HepG2 (cell line): ENCODE measurements at regions not wholly inside any gene's neighbourhood (a gene's known extent, or its start where the extent isn't known, plus 50 kb on each side); places are given as distances from the start of the nearest gene placed in this dataset.

Experiments used
- EP300 ChIP-seq, 3 experiments: sonication (generic) in 1 of 3; formaldehyde crosslinking in 1 of 3; IDR thresholded peaks; 2 replicates each; pipeline versions ENCODE4 v1.5.1 to v1.6.1; 2011 to 2020; ENCODE audit warnings: low read depth in 2 of 3, low read length in 2 of 3, borderline replicate concordance in 1 of 3, improper control_type of control experiment in 1 of 3, mild to moderate bottlenecking in 1 of 3, missing genetic modification reagents in 1 of 3, moderate library complexity in 1 of 3
- ERF ChIP-seq: IDR thresholded peaks from 2 replicates; pipeline ENCODE4 v1.6.1; 2018; ENCODE audit warnings: missing biosample characterization, missing genetic modification reagents
- FOXK2 ChIP-seq: fragments of 450-650 bp; IDR thresholded peaks from 2 replicates; pipeline ENCODE4 v1.6.1; 2016
- NR2F2 ChIP-seq: IDR thresholded peaks from 2 replicates; pipeline ENCODE4 v1.6.1; 2012; ENCODE audit warnings: low read depth, inconsistent platforms, borderline replicate concordance
- PHF20 ChIP-seq: sonication (generic); formaldehyde crosslinking; IDR thresholded peaks from 2 replicates; pipeline ENCODE4 v1.5.0; 2020; ENCODE audit warnings: mild to moderate bottlenecking, missing genetic modification reagents
- POLR2AphosphoS5 ChIP-seq: IDR thresholded peaks from 2 replicates; pipeline ENCODE4 v1.6.1; 2012; ENCODE audit warnings: low read depth, low read length
- WIZ ChIP-seq: sonication (generic); formaldehyde crosslinking; IDR thresholded peaks from 2 replicates; pipeline ENCODE4 v1.5.1; 2020; ENCODE audit warnings: mild to moderate bottlenecking, missing genetic modification reagents
- ZNF143 ChIP-seq: sonication (generic); formaldehyde crosslinking; IDR thresholded peaks from 2 replicates; pipeline ENCODE4 v1.4.0; 2020; ENCODE audit warnings: missing genetic modification reagents
- ZNF350 ChIP-seq: sonication (generic); formaldehyde crosslinking; IDR thresholded peaks from 2 replicates; pipeline ENCODE4 v1.4.0; 2020; ENCODE audit warnings: mild to moderate bottlenecking, low read depth, missing genetic modification reagents, borderline replicate concordance
- ZNF619 ChIP-seq: sonication (generic); formaldehyde crosslinking; IDR thresholded peaks from 2 replicates; pipeline ENCODE4 v1.4.0; 2020; ENCODE audit warnings: mild to moderate bottlenecking, missing genetic modification reagents
- ZNF768 ChIP-seq: sonication (generic); formaldehyde crosslinking; IDR thresholded peaks from 2 replicates; pipeline ENCODE4 v1.4.0; 2020; ENCODE audit warnings: missing genetic modification reagents

DNA sequence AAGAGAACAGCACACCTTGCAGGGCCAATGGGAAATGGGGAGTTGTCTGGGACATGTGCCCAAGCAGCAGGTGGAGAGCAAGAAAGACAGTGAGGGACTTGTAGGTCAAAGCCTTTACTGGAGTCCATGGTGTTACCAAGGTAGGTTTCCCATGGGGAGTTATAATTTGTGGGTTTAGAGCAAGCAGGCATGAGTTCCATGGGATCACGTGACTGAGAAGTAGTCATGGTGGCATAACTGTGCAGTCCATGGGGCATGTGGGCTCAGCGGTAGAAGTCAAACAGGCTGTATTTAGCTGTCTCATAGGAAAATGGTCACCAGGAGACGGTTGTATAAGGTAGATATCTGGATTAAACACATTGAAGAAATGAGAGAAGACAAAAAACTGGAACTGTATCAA is 715.1 kb downstream of the SLITRK1 start:
- TF ChIP-seq ZNF768 (CRISPR knock-in tag) (no peak), WIZ (CRISPR knock-in tag) (no peak), FOXK2 (no peak), ZNF350 (CRISPR knock-in tag) (no peak), ZNF143 (CRISPR knock-in tag) (no peak), POLR2AphosphoS5 (no peak), NR2F2 (no peak), EP300 (IDR thresholded peaks at IDR 0.05; ENCODE audit: low read depth in 2 of 2, low read length in 2 of 2) (no peak), EP300 (CRISPR knock-in tag; IDR thresholded peaks at IDR 0.05; ENCODE audit: borderline replicate concordance) (no peak), ZNF619 (CRISPR knock-in tag) (no peak), ERF (CRISPR knock-in tag) (no peak), PHF20 (no peak)
